ENCODE measurements at regions not wholly inside any gene's neighbourhood (a gene's known extent, or its start where the extent isn't known, plus 50 kb on each side); places are given as distances from the start of the nearest gene placed in this dataset.

- Histone ChIP-seq H3K4me3 (replicated peaks in 1 of 3; ENCODE audit: insufficient read depth in 1 of 3, low read depth in 1 of 3, low read length in 3 of 3) (no peak overlapping the region), H3K79me2 (ENCODE audit: control insufficient read depth, insufficient read depth, low read length) (no peaks in the 10 kb centered on the region), H3K27ac (ENCODE audit: insufficient read depth, low read depth, low read length) (no peak overlapping the region), H3K4me2 (ENCODE audit: insufficient read depth, low read length) (no peak overlapping the region), H3K4me1 (ENCODE audit: control insufficient read depth, extremely low read depth, insufficient read depth, low read length) (no peaks in the 10 kb centered on the region), H3K9me1 (replicated peaks; ENCODE audit: control insufficient read depth, extremely low read depth, insufficient read depth, low read length) (no peaks in the 10 kb centered on the region), H3K9me3 (replicated peaks; ENCODE audit: control insufficient read depth, insufficient read depth, low read length) (no peaks in the 10 kb centered on the region), H2AFZ (ENCODE audit: low read depth, low read length) (no peak overlapping the region), H4K20me1 (replicated peaks; ENCODE audit: control insufficient read depth, extremely low read depth, insufficient read depth, low read length) (no peaks in the 10 kb centered on the region), H3K9ac (replicated peaks; ENCODE audit: extremely low read depth, insufficient read depth, low read length) (no peak overlapping the region), H3K27me3 (ENCODE audit: control insufficient read depth in 2 of 2, insufficient read depth in 2 of 2, low read length in 2 of 2) (no peaks in the 10 kb centered on the region), H3K36me3 (ENCODE audit: control insufficient read depth in 2 of 2, extremely low read depth in 1 of 2, insufficient read depth in 2 of 2, low read length in 2 of 2) (no peaks in the 10 kb centered on the region)
- BruUV-seq (replicated peaks) = no TSS peak
- dilution Hi-C loops (cut with MboI; ENCODE audit: extremely low pct_ligation_motif_present, low sequenced_read_pairs) (no loop called here), intact Hi-C loops (cut with micrococcal nuclease) (no loop called here)
- DNase-seq (ENCODE audit: low read depth, low spot score) = no peak
- TF ChIP-seq EZH2 (IDR thresholded peaks at IDR 0.05; ENCODE audit: borderline replicate concordance, low read depth, low read length, severe bottlenecking) (no peak), MAX (IDR thresholded peaks at IDR 0.05; ENCODE audit: insufficient read depth, insufficient read length) (no peak), MYC (IDR thresholded peaks at IDR 0.05; ENCODE audit: low read depth, low read length) (no peak), FOS (IDR thresholded peaks at IDR 0.05; ENCODE audit: borderline replicate concordance, insufficient read depth, low read length) (no peak), POLR2A (IDR thresholded peaks at IDR 0.05; ENCODE audit: low read depth, low read length) (no peak), JUN (IDR thresholded peaks at IDR 0.05; ENCODE audit: borderline replicate concordance, insufficient read depth, insufficient read length, low read depth) (no peak), CTCF (IDR thresholded peaks at IDR 0.05; ENCODE audit: extremely low read depth in 1 of 2, insufficient read depth in 1 of 2, low read depth in 1 of 2, low read length in 2 of 2) (no peak), GATA2 (IDR thresholded peaks at IDR 0.05; ENCODE audit: insufficient read depth, insufficient read length, low read depth, low read length) (no peak), POLR2AphosphoS5 (IDR thresholded peaks at IDR 0.05; ENCODE audit: insufficient read depth, low read depth, low read length) (no peak)
- no peak for FAIRE-seq
- POLR2A ChIA-PET = no interaction called here
- CTCF ChIA-PET = no interaction called here
Observed at GRCh38 chr3:23052208-23052607, 150.9 kb upstream of the UBE2E2 start.

Data from endothelial cell of umbilical vein (primary cell).